Thoracic aorta (tissue), 2 donors: ENCODE measurements at regions not wholly inside any gene's neighbourhood (a gene's known extent, or its start where the extent isn't known, plus 50 kb on each side); places are given as distances from the start of the nearest gene placed in this dataset.

ENCODE experiments used
- ATAC-seq: fragments of 150-250 bp; one replicate; pipeline ENCODE4 v1.8.0; 2017; ENCODE audit warnings: low read depth; ENCODE audit not compliant: insufficient number of reproducible peaks, low FRiP score
- DNase-seq: peaks from one replicate; pipeline ENCODE4 v3.0.0-alpha.2; 2020; ENCODE audit warnings: low spot score
- H3K27ac ChIP-seq, 2 donors: fragments of 200-600 bp; sonication (generic); 1 replicate in 1 of 2; 2 replicates in 1 of 2; pipeline ENCODE4 v1.5.1; 2016; ENCODE audit warnings: mild to moderate bottlenecking in 2 of 2, moderate library complexity in 2 of 2
- H3K27me3 ChIP-seq: fragments of 200-600 bp; sonication (generic); replicated peaks from 2 replicates; pipeline ENCODE4 v1.6.0; 2016; ENCODE audit warnings: mild to moderate bottlenecking; ENCODE audit not compliant: insufficient read depth
- H3K36me3 ChIP-seq: fragments of 200-600 bp; sonication (generic); one replicate; pipeline ENCODE4 v1.5.1; 2016
- H3K4me1 ChIP-seq, 2 donors: fragments of 200-600 bp; sonication (generic); 1 replicate in 1 of 2; 2 replicates in 1 of 2; pipeline versions ENCODE4 v1.5.1 to v1.6.0; 2016; ENCODE audit warnings: low read depth in 2 of 2, mild to moderate bottlenecking in 1 of 2; ENCODE audit not compliant: control insufficient read depth in 1 of 2
- H3K4me3 ChIP-seq: fragments of 200-600 bp; sonication (generic); 2 replicates; pipeline ENCODE4 v1.5.1; 2016; ENCODE audit warnings: mild to moderate bottlenecking
- H3K9me3 ChIP-seq: fragments of 200-600 bp; sonication (generic); 2 replicates; pipeline ENCODE4 v1.5.1; 2016
- CTCF ChIP-seq: fragments of 200-600 bp; sonication (generic); IDR thresholded peaks from one replicate; pipeline ENCODE4 v1.5.1; 2019; ENCODE audit warnings: antibody characterized with exemption

GRCh38 chr2:142220901-142221300 is 90.1 kb upstream of the LRP1B start:
- no peaks in the 10 kb centered on the region for H3K4me1 ChIP-seq
- H3K36me3 ChIP-seq: no peaks in the 10 kb centered on the region
- no peaks in the 10 kb centered on the region for H3K9me3 ChIP-seq
- TF ChIP-seq CTCF: no peak
- no peak for ATAC-seq
- no peak overlapping the region for H3K27ac ChIP-seq
- no peak for DNase-seq
- H3K4me3 ChIP-seq: no peak overlapping the region
- H3K27me3 ChIP-seq: no peaks in the 10 kb centered on the region

- H3K27me3 ChIP-seq: no peaks in the 10 kb centered on the region
- no peak overlapping the region for H3K4me3 ChIP-seq
- no peaks in the 10 kb centered on the region for H3K9me3 ChIP-seq
- TF ChIP-seq CTCF: no peak
- H3K36me3 ChIP-seq: no peaks in the 10 kb centered on the region
- no peaks in the 10 kb centered on the region for H3K4me1 ChIP-seq
- ATAC-seq (no peak), DNase-seq (no peak)
- H3K27ac ChIP-seq: no peak overlapping the region
These were observed 89.4 kb upstream of the LRP1B start for GRCh38 chr2:142220239-142220638.

DNA sequence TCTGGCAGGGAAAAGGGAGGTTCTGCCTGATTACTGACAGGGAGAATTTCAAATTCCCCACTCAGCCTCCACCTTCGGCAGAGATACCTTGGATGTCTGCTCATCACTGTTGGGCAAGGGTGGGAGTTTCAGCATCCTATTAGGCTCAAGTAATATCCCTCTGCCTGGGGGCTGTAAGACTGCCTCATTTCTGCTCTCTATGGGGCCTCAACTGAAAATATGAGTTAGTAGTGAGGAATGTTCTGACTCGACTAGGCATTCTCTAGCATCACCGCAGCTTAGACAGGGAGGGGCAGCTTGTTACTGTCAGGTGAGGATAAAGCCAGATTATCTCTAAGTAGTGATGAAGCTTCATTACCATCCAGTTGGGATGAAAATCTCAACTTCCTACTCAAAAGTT is 87.7 kb upstream of the LRP1B start:
- no peak for DNase-seq
- no peak for TF ChIP-seq CTCF
- no peak overlapping the region for H3K4me3 ChIP-seq
- H3K4me1 ChIP-seq: no peaks in the 10 kb centered on the region
- ATAC-seq: no peak
- H3K36me3 ChIP-seq: no peaks in the 10 kb centered on the region
- H3K27ac ChIP-seq: no peak overlapping the region
- no peaks in the 10 kb centered on the region for H3K27me3 ChIP-seq
- H3K9me3 ChIP-seq: no peaks in the 10 kb centered on the region

- Histone ChIP-seq H3K4me3 (no peak overlapping the region), H3K9me3 (no peaks in the 10 kb centered on the region), H3K27ac (no peak overlapping the region), H3K4me1 (no peaks in the 10 kb centered on the region), H3K27me3 (no peaks in the 10 kb centered on the region), H3K36me3 (no peaks in the 10 kb centered on the region)
- no peak for DNase-seq
- no peak for ATAC-seq
- TF ChIP-seq CTCF: no peak
These were observed 87.0 kb upstream of the LRP1B start for GRCh38 chr2:142217804-142218203.

- no peak overlapping the region for H3K27ac ChIP-seq
- H3K4me3 ChIP-seq: no peak overlapping the region
- no peaks in the 10 kb centered on the region for H3K4me1 ChIP-seq
- no peak for DNase-seq
- no peak for ATAC-seq
- H3K36me3 ChIP-seq: no peaks in the 10 kb centered on the region
- no peaks in the 10 kb centered on the region for H3K9me3 ChIP-seq
- H3K27me3 ChIP-seq: no peaks in the 10 kb centered on the region
- no peak for TF ChIP-seq CTCF
These were observed 69.2 kb upstream of the LRP1B start for GRCh38 chr2:142200062-142200461.
